AML-193 (cell line): ENCODE measurements at regions not wholly inside any gene's neighbourhood (a gene's known extent, or its start where the extent isn't known, plus 50 kb on each side); places are given as distances from the start of the nearest gene placed in this dataset.
A peak's percentile ranks its signal among the peaks of the same experiment; 100 is the strongest.

Source experiments
- DNase-seq, 2 experiments: peaks; one replicate each; lab custom pipeline; 2025; lab: John Stamatoyannopoulos, UW

DNA sequence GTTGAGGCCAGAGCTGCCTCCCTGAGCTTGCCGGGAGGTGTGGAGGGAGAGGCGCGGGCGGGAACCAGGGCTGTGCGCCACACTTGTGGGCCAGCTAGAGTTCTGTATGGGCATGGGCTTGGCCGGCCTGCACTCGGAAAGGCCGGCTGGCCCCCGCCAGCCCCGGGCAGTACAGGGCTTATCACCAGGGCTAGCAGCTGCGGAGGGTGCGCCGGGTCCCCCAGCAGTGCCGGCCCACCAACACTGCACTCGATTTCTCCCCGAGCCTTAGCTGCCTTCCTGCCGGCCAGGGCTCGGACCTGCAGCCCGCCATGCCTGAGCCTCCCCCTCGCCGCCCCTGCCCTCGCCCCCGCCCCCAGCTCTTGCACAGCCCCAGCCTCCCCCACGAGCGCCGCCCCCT, 472.7 kb downstream of the TFAP2A start:
- no peak for DNase-seq

DNA sequence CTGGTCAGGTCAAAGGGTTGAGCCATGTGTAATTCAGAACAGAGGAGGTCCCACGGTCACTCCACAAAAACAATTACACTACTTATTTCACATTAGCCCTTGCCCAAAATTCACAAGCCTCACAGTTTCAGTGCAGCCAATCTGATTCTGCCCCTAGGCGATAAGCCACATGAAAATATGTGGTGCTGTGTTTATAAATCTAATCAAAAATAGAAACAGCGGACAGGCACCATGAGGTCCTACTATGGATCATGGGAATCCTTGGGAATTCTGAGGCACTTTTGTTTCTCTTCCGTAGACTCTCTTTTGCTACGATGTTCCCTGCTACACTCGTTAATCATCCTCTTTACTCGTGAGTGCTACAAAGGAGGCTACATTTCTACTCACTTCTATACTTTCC, 476.1 kb downstream of the TFAP2A start:
- no peak for DNase-seq

DNA sequence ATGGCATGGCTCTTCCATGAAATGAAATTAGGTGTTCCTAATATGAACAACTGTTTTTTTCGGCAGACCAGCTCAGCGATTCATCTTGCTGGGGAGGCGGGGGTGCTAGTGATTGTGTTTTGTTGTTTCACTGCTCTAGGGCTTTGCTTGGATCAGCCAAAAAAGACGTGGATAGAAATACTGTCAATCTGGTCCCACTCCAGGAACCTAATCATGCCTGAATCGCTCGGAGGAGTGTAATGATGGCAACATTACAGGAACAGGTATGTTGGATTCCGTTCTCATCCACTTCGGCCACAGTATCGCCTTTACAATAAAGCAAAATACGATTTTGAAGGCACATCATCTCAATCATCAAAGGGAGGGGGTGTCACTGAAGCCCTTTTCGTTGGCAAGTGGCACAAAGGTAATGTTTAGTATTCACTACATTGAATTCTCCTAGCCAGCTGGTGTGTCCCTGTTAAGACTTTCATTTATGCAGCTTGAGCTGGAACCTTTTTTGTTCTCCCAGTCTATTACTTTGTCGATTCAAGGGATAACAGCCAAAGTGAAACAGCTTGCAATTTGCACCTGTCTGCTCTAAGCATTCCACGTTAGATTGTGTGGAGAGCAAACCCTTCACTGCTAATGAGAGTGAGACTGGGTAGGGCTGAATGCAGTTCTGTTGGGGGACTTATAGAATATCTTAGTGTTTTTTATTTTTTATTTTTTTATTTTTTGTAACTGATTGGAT, 477.7 kb downstream of the TFAP2A start:
- DNase-seq = no peak

DNA sequence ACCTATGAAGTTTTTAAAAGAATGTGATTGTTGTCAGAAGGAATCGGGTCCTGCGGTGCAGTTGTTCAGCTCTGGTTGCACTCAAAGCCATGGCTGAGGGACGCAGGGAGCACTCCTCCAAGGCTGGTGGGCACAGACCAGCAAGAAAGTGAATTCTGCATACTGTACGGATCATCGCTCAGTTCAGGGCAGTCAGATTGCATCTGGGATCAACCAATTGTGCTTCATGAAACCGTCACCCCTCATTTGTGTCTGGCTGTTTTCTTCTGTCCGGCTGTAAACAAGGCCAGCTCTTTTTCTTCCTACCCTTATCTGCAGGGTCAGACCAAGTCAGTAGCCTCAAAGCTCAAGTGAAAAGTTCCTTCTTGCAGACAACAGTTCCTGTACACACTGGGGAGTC, 478.3 kb downstream of the TFAP2A start:
- no peak for DNase-seq

DNA sequence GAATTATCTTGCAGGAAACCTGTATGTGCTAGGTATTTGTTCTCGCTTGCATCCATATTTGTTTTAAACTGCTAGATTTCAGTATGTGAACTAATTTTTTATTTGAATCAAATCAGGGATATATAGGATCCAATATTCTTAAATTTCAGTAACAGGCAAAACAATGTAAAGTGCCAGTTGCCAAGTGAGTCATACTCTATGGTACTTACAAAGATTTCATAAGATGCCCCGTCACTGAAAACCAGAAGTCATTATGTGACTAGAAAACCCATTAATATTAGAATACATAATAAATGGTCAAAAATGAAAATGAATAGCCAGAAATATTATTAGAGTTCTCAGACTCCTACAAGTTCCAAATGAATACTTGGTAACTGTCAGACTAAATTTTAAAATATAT, 481.2 kb downstream of the TFAP2A start:
- no peak for DNase-seq

DNA sequence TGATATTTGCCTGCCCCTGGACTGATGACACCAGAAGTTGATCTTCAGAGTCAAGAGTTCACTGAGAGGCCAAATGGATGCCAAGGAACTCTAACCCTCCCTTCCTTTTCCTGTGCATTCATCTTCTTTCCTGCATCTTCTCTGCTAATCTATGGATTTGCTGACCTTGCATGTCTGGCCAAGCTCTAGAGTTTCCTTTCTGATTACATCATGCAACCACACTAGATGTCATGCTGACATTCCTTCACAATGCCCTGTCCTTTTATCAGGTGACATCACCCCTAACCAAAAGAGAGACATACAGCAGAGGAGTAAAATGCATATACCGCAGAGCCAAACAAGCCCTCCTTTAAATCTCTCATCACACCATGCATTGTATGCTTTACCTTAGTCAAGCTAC, 487.6 kb downstream of the TFAP2A start:
- no peak for DNase-seq

DNA sequence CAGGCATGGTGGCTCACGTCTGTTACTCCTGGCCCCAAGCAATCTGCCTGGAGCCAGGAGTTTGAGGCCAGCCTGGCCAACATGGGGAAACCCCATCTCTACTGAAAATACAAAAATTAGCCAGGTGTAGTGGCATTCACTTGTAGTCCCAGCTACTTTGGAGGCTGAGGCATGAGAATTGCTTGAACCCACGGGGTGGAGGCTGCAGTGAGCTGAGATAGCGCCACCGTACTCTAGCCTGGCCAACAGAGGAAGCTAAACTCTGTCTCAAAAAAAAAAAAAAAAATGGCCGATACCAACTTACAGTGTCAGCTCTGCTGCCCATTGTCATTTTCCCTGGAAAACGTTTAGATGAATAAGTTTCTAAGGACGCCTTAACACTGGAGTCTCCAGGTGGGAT, 489.9 kb downstream of the TFAP2A start:
- no peak for DNase-seq

DNA sequence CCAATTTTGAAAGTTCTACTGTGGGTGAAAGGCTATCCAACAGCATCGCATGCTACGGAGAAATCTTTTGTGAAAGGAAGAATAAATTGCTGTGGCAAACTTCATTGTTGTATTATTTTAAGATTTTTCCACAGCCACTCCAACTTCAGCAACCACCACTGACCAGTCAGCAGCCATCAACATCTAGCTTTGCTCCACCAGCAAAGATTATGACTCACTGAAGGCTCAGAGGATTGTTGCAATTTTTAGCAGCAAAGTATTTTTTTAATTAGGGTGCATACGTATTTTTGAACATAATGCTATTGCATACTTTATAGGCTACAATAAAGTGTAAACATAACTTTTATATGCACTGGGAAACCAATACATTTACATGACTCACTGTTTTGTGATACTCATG, 493.5 kb downstream of the TFAP2A start:
- DNase-seq = no peak

DNA sequence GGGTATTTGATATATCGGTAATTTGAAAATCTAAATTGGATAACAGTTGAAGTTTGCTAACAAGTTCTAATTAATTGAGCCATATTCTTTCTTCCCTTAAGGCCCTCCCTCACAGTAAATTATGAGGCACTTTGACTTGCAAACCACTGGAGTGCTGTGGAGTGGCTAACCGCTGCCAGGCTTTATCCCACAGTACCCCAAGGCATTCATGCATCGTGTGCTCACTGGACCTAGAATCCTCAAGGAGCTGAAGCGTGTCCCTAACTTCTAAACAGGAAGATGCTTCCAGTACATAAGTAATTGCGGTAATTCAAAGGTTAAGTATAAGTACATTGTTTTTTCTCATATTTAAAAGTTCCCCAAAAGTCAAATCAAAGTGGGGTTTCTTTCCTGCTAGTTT, 499.9 kb downstream of the TFAP2A start:
- DNase-seq = no peak

DNA sequence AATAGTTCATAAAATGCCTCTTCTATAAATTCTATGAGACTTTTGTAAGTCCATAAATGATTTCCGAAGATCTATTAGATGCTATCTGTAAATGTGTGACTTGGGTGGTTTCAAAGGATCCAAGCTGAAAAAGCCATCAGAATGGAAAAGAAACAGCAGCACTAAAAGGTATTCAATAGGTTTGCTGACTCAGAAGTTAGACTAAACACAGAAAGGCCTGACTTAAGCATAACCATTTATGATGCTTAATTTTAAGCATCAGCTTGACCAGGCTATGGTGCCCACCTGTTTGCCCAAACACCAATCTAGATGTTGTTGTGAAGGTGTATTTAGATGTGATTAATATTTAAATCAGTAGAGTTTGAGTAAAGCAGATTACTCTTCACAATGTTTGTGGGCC, 513.5 kb downstream of the TFAP2A start:
- DNase-seq = no peak

DNA sequence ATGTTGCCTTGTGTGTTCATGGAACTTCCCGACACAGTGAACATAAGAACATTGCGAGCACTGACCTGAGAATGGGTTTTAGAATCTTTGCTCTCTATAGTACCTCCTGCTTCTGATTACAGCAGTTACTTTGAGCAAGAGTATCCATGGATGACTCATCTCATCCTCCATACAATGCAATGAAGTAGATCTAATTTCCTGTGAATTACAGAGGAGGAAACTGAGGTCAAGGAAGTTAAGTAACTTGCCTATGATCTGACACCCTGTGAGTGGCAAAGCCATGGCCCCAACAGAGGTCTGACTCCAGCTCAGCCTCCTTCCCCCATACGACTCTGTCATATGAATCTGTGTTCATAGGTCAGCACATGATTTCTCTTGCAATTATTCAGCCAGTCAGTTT, 518.1 kb downstream of the TFAP2A start:
- DNase-seq = peak in 1 of 2 experiments; percentile 13

DNA sequence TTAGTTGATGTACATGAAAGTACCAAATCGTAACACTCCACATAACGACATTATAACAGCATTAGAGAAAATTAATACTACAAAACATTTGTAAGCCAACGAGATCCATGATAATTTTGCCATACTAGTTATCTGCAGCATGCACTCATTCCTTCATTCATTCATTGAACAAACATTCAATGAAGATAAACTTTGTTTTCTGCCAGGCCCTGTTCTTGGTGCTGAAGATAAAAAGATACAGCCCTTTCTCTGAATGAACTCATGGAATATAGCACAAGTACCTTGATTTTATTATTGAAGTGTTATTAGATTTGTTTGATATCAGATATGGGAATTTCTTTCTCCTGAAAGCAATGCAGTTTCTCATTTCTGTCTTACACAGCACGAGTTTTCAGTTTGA, 524.0 kb downstream of the TFAP2A start:
- no peak for DNase-seq

DNA sequence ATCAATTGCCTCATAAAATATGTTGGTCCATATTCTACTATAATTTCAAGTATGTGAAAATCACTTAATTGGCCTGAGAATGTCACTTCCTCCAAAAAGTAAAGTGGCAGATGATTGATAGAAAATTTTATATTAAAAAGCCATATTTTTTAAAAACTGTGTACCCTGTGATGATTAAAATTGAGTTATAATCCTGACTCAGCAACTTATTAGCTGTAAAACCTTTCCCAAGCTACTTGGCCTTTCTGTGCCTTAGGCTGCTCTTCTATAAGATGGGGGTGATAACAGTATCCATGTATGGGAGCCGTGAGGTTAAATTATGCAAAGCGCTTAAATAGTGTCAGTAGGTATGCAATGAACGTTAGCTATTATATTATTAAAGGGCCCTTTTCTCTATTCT, 524.4 kb downstream of the TFAP2A start:
- DNase-seq = no peak

DNA sequence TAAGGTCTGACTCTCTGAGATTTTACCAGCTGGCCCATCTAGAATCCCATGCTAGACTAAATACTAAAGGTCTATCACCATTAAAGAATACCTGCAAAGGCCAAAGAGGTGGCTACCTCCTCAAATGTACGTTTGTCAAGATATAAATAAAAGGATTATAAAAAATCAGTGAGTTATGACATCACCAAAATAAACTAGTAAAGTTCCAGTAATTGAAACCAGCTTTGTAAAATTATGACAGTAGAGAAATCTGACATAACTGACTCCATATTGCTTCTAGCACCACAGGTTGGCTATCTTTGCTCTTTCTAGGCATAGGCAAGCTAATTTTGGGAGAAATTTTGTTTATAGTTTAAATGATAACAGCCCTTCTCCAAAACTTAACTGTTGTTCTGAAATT, 536.3 kb downstream of the TFAP2A start:
- DNase-seq = no peak

DNA sequence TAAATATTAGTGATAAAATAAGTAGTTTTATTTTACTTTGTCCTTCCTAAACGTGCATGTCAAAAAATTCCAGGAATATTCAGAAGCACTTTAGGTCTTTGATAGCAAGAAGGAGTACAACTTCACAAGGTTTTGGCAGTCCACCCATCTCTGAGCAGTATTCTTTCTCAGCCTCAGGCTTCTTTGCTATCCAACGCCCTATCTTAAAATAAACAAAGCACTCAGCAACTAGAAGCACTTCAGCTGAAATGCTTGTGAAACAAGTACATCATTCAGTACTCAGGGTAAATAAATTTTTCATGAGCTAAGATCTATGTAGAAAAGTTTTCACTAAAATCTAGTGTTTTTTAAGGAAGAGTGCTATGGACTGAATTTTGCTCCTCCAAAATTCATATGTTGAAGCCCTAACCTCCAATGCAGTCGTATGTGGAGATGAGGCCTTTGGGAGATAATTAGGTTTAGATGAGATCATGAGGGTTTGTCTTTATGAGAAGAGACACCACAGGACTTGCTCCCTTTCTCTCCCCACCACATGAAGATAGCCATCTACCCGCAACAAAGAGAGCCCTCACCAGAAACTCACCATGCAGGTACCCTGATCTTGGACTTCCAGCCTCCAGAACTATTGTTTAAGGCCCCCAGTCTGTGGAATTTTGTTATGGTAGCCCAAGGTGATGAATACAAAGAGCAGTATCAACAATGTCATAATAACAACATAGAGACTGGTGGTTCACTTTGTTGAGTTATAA, 539.1 kb downstream of the TFAP2A start:
- DNase-seq = no peak

DNA sequence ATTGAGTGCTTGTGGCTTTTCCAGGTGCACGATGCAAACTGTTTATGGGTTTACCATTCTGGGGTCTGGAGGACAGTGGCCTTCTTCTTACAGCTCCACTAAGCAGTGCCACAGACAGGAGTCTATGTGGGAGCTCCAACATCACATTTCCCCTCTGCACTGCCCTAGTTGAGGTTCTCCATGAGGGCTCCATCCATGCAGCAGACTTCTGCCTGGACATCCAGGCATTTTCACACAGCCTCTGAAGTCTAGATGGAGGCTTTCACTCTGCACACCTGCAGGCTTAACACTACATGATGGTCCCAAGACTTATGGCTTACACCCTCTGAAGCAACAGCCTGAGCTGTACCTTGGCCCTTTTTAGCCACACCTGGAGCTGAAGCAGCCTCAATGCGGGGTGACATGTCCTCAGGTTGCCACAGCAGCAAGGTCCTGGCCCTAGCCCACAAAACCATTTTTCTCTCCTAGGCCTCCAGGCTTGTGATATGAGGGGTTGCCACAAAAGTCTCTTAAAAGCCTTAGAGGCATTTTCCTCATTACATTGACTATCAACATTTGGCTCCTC, 552.2 kb downstream of the TFAP2A start:
- DNase-seq = no peak

DNA sequence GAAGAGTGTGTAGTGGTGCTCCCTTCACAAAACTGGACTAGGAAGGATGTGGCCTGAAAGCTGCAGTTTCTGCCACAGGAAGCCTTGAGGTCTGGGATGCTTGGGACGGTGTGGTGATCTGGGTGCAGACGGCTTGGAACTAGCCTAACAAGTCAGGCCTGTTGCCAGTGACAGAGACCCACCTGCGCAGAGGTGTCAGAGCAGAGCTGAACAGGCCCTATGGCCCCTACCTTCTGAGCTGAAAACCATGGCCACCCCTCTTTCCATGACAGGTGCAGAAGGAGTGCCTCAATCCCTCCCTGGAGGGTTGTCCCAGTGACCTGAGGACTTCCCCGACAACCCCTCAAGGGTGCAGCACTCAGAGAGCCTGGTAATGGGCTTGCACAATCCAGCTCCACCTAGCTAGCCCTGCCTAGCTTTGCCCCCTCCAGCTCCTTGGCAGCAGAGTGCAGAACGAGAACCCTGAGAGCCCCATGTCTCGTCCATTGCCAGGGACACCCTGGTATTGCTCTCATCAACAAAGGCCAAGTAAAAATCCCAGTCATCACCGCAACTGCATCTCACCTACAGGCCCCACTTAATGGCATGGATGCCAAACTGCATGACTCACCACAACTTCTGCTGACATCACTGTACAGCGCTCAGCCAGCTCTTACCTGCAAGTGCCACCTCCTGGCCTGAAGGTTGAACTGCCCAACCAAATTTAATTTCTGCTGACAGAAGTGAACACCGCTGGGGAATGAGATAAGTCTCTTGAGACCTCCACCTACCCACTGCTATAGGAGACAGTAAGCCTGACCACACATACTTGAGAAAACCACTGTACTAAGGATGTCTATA, 563.1 kb downstream of the TFAP2A start:
- DNase-seq = peak; percentile 21 to 42

DNA sequence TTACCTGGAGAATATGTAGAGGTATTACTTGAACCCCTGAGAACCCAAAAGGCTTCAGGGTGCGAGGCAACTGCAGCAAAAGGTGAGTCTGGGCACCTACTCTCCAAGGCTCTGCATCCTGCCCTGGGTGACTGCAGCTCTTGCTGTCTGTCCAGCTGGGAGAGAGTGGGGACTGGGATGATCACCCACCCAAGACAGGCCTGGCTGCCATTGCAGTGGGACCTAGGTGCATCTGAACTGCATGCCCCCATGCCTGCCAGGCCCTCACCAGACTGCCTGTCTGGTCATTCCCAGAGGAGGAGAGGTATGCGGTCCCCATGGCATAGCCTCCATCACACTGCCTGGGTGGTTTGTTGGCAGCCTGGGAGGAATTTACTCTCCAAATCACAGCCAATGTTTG, 563.9 kb downstream of the TFAP2A start:
- no peak for DNase-seq

DNA sequence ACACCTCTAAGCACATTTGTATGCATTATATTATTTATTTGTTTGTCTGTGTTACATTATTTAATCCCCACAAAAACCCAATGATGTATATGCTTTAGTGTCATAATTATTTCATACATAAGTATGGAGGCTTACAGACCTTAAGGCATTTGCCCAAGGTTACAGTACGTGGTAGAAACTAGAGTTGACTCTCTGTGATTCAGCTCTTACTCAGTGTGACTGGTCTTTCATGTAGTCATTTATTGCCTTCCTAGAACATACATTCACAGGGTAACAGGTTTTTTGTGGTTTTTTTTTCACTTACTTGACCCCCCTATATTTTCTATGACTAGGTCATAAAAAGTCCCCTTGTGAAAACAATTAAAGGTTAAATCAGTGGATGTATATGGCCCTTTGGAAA, 566.8 kb downstream of the TFAP2A start:
- DNase-seq = no peak

DNA sequence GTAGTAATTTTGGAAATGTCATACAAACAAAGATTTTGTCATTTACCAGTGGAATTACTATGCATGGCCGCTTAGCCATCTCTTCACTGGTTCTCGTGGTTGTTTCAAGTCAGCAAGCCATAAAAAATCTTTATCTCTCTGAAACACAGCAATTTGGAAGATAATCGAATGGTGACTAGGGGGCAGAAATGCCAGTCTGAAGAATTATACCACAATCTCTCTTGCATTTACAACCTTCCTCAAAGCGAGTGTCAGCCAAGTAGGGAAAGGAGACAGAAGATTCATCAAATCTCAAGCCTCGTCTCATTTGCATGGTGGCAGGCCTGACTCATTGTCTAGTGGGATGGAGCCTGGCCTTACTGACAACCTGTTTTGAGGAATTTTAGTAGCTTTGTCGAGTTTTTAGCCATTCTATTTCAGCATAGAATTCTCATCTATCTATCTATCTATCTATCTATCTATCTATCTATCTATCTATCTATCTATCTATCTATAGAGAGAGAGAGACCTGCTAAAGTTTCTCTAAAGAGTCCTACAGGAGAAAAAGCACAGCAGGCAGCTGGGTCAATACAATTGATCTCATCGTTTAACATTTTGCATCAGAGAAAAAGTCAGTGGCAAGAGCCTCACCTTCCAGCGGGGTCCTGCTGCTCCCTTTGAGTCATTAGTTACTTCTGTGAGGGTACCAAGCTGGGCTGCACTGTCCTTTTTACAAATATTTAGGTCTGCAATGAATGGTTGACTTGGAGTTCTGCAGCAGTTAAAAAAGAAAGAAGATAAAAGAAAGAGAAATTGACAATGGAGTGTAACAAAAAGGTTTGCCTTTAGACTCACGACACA, 572.8 kb downstream of the TFAP2A start:
- DNase-seq = no peak

DNA sequence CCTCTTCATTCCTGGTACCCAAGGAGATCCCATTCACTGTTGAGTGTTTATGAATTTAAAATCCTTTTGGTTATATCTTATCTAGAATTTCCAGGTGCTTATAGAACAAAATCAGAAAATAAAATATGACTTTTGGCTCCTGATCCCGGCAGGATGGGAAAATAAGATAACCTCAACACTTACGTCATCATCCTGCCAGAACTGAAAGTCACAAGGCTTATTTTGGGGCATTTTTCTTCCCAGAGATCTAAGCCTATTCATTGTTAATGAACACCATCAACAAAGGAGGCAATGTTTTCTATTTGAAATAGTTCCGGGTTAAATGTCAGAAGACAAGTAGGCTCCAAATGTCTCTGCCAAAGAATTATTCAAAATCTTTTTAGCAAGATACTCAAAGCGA, 580.6 kb downstream of the TFAP2A start:
- DNase-seq = no peak

DNA sequence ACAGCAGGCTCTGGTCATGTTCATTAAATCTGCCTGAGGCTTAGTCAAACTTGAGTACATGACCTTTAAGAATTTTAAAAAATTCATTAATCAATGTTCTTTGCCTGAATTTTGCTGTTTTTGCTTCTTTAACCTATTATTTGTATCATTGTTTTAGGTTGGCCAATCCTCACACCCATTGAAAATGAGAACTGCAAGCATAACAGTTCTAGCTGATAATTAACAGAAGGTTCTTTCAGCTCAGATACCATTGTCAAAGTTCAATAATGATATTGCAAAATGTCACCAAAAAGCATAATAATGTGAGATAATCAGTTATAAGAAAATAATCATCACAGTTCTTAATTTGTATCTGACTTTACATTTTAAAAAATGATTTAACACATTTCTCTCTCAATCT, 583.1 kb downstream of the TFAP2A start:
- DNase-seq = no peak
